ENCODE measurements at regions not wholly inside any gene's neighbourhood (a gene's known extent, or its start where the extent isn't known, plus 50 kb on each side); places are given as distances from the start of the nearest gene placed in this dataset.

DNA sequence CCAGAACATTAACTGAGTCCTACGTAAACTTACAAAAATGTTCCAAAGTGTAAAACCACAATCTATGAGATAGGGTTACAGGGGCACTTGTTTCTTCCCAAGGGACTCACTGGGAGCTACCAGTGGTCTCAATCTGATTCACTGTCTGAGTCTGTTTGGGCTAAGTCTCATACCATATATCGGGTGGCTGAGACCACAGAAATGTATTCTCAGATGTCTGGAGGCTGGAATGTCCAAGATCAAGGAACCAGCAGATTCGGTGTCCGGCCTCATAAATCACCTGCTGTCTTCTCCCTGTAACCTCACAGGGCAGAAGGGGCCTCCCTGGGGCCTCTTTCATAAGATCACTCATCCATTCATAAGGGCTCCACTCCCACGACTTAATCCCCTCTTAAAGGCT is 616.3 kb upstream of the TMEM132C start:
- H3K4me3 ChIP-seq (ENCODE audit: low read depth, low read length): no peak overlapping the region
- no peak for TF ChIP-seq CTCF (IDR thresholded peaks at IDR 0.05; ENCODE audit: insufficient read depth, low read length, missing control alignments)
- ChIA-PET POLR2A (interaction anchor here (0.6 kb wide), 1 partner anchor 38 kb away, joined by 3 read pairs; no protein-coding TSS in a partner anchor), CTCF (no interaction called here)
- peak; percentile 71 for DNase-seq (ENCODE audit: low read depth, low spot score)

- CTCF ChIA-PET: interaction anchor here (1.5 kb wide), 1 partner anchor 25 kb away, joined by 8 read pairs; no protein-coding TSS in a partner anchor
- no peak for DNase-seq (ENCODE audit: low read depth, low spot score)
- POLR2A ChIA-PET: no interaction called here
- H3K4me3 ChIP-seq (ENCODE audit: low read depth, low read length): no peak overlapping the region
- no peak for TF ChIP-seq CTCF (IDR thresholded peaks at IDR 0.05; ENCODE audit: insufficient read depth, low read length, missing control alignments)
These were observed 614.7 kb upstream of the TMEM132C start for GRCh38 chr12:127652281-127652680.

DNA sequence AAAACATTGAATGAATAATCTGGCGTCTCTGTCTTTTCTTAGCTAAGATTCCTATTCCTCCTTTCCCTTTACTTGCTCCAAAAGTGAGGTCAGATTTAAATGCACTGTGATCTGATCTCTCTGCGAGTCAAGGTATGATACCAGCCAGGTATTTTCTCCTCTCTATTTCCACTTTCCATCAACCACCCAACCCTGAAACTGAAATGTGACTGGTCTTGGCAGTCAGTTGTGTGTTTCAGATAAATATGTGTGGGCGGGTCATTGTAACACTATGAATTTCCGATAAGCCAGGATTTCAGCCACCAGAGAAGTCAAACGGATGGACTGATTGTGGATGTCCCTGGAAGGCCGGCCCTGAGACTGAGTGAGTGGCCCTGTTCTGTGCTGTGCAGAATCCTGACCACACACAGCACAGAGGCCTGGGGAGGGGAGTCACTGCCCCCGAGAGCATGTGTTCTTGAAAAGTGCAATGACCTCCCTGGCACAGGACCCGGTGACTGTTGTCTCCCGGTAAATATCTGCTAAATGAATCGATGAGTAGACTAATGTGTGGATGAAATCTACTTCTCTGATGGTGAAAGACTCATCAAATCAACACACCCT is 612.5 kb upstream of the TMEM132C start:
- TF ChIP-seq CTCF (IDR thresholded peaks at IDR 0.05; ENCODE audit: insufficient read depth, low read length, missing control alignments): no peak
- ChIA-PET CTCF (no interaction called here), POLR2A (no interaction called here)
- DNase-seq (ENCODE audit: low read depth, low spot score): no peak
- no peak overlapping the region for H3K4me3 ChIP-seq (ENCODE audit: low read depth, low read length)

DNA sequence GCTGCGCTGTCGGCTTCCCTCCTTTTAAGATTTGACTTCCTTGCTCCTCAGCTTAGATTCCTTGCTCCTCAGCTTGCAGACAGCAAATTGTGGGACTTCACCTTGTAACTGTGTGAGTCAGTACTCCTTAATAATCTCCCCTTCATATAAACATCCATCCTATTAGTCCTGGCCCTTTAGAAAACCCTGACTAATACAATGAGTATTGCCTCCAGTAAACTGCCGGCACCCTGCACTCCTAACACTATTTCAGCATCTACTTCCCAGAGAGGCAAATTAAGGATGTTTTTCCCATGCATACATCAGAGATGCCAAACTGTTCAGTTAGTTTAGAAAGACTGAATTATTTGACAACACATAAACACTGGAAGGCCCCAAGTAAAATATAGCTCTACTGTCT is 611.3 kb upstream of the TMEM132C start:
- POLR2A ChIA-PET: no interaction called here
- H3K4me3 ChIP-seq (ENCODE audit: low read depth, low read length): no peak overlapping the region
- peak; percentile 77 for DNase-seq (ENCODE audit: low read depth, low spot score)
- CTCF ChIA-PET: interaction anchor here (0.6 to 0.9 kb wide), 2 partner anchors 56 to 96 kb away, joined by 3 read pairs; no protein-coding TSS in a partner anchor
- no peak for TF ChIP-seq CTCF (IDR thresholded peaks at IDR 0.05; ENCODE audit: insufficient read depth, low read length, missing control alignments)

DNA sequence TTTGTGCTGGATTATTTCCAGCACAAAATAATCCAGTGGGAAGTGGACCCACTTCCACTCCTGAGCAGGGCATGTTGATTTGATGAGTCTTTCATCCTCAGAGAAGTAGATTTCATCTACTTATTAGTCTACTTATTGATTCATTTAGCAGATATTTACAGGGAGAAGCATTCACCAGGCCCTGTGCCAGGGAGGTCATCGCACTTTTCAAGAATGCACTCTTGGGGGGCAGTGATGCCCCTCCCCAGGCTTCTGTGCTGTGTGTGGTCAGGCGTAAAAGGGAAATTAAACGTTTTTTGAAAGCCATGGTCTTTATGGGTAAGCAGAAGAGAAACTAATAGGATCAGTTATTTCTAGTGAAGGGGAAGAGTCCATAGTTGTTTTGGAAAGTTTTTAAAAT is 610.7 kb upstream of the TMEM132C start:
- POLR2A ChIA-PET: no interaction called here
- DNase-seq (ENCODE audit: low read depth, low spot score): no peak
- TF ChIP-seq CTCF (IDR thresholded peaks at IDR 0.05; ENCODE audit: insufficient read depth, low read length, missing control alignments): no peak

GRCh38 chr12:127657036-127657435 is 609.9 kb upstream of the TMEM132C start:
- TF ChIP-seq CTCF (IDR thresholded peaks at IDR 0.05; ENCODE audit: insufficient read depth, low read length, missing control alignments): no peak
- H3K4me3 ChIP-seq (ENCODE audit: low read depth, low read length): no peak overlapping the region
- ChIA-PET CTCF (no interaction called here), POLR2A (no interaction called here)
- no peak for DNase-seq (ENCODE audit: low read depth, low spot score)

More for the DNA sequence above, 610.7 kb upstream of the TMEM132C start:
- CTCF ChIA-PET: no interaction called here
- H3K4me3 ChIP-seq (ENCODE audit: low read depth, low read length): no peak overlapping the region
